OCI-LY7 (cell line): ENCODE measurements at regions not wholly inside any gene's neighbourhood (a gene's known extent, or its start where the extent isn't known, plus 50 kb on each side); places are given as distances from the start of the nearest gene placed in this dataset.

ENCODE experiments used
- BruUV-seq: library from RNA; stranded (reverse); fragments of 400-500 nt; replicated peaks from 2 replicates; lab custom pipeline; 2021; lab: Mats Ljungman, UMichigan
- CTCF ChIA-PET: fragments of 300-600 bp; sonication (Branson Sonifier 250); formaldehyde crosslinking; loops from one replicate; lab custom pipeline; 2022; ENCODE audit warnings: antibody characterized with exemption; ENCODE audit not compliant: unreplicated experiment; lab: Charles Lee
- POLR2A ChIA-PET: fragments of 300-600 bp; sonication (Branson Sonifier 250); formaldehyde crosslinking; loops from one replicate; lab custom pipeline; 2022; ENCODE audit warnings: antibody characterized with exemption; lab: Charles Lee
- DNase-seq: peaks from one replicate; pipeline ENCODE4 v3.0.0-alpha.2; 2015; ENCODE audit warnings: low spot score
- H2AFZ ChIP-seq: fragments of 200-600 bp; sonication (generic), shearing (Covaris generic); 2 replicates; pipeline ENCODE4 v1.6.1; 2014; ENCODE audit warnings: mild to moderate bottlenecking, antibody characterized with exemption, low read length, moderate library complexity
- H3K27ac ChIP-seq: fragments of 200-600 bp; sonication (generic); 2 replicates; pipeline ENCODE4 v1.5.1; 2014; ENCODE audit warnings: mixed run types, low read depth, mild to moderate bottlenecking, moderate library complexity, low read length, inconsistent platforms; ENCODE audit not compliant: poor library complexity, severe bottlenecking
- H3K36me3 ChIP-seq: fragments of 200-600 bp; sonication (generic); 2 replicates; pipeline ENCODE4 v1.6.1; 2014; ENCODE audit warnings: mild to moderate bottlenecking, antibody characterized with exemption, low read length, moderate library complexity, mixed read lengths; ENCODE audit not compliant: insufficient read depth
- H3K4me1 ChIP-seq: fragments of 200-600 bp; sonication (generic); 2 replicates; pipeline ENCODE4 v1.5.1; 2014; ENCODE audit warnings: mild to moderate bottlenecking, low read length; ENCODE audit not compliant: insufficient read depth, poor library complexity, severe bottlenecking
- H3K4me2 ChIP-seq: fragments of 200-600 bp; sonication (generic); 2 replicates; pipeline ENCODE4 v1.6.1; 2014; ENCODE audit warnings: mild to moderate bottlenecking, low read length
- H3K4me3 ChIP-seq: fragments of 200-600 bp; sonication (generic); 2 replicates; pipeline ENCODE4 v1.5.1; 2014; ENCODE audit warnings: mild to moderate bottlenecking, low read depth, low read length; ENCODE audit not compliant: poor library complexity, severe bottlenecking
- H3K79me2 ChIP-seq: fragments of 200-600 bp; sonication (generic); 2 replicates; pipeline ENCODE4 v1.6.1; 2016; ENCODE audit warnings: low read depth, mild to moderate bottlenecking, low read length, moderate library complexity, mixed read lengths; ENCODE audit not compliant: insufficient read depth
- H3K9me2 ChIP-seq: fragments of 200-600 bp; sonication (generic); 2 replicates; pipeline ENCODE4 v1.6.1; 2016; ENCODE audit warnings: mild to moderate bottlenecking, low read length, mixed read lengths; ENCODE audit not compliant: insufficient read depth
- H3K9me3 ChIP-seq: fragments of 200-600 bp; sonication (generic); 2 replicates; pipeline ENCODE4 v1.6.1; 2014; ENCODE audit warnings: mild to moderate bottlenecking, mixed run types, low read length, mixed read lengths
- H4K20me1 ChIP-seq: fragments of 200-600 bp; sonication (generic); 2 replicates; pipeline ENCODE4 v1.6.1; 2014; ENCODE audit warnings: mild to moderate bottlenecking, antibody characterized with exemption, low read length, moderate library complexity, mixed read lengths; ENCODE audit not compliant: insufficient read depth
- CTCF ChIP-seq: fragments of 200-600 bp; sonication (generic); conservative IDR thresholded peaks from 2 replicates; pipeline ENCODE4 v1.5.1; 2014; ENCODE audit warnings: mild to moderate bottlenecking, antibody characterized with exemption, low read length, moderate library complexity, mixed read lengths
- EZH2phosphoT487 ChIP-seq: fragments of 200-600 bp; sonication (generic); IDR thresholded peaks from 2 replicates; pipeline ENCODE4 v1.6.1; 2018; ENCODE audit warnings: low read depth, borderline replicate concordance, mild to moderate bottlenecking, mixed run types, antibody characterized with exemption, low read length, moderate library complexity, mixed read lengths
- intact Hi-C: fragments of 100-400 bp; cut with micrococcal nuclease; formaldehyde crosslinking; loops from one replicate; pipeline ENCODE4 v1.10.0; 2022; ENCODE audit not compliant: unreplicated experiment

GRCh38 chr1:36638268-36638667 lies 155.6 kb upstream of the CSF3R start:
- ChIA-PET CTCF (interaction anchor here (0.7 kb wide), 1 partner anchor 17 kb away, joined by 3 read pairs; no protein-coding TSS in a partner anchor), POLR2A (no interaction called here)
- no peaks in the 10 kb centered on the region for H3K79me2 ChIP-seq

DNA sequence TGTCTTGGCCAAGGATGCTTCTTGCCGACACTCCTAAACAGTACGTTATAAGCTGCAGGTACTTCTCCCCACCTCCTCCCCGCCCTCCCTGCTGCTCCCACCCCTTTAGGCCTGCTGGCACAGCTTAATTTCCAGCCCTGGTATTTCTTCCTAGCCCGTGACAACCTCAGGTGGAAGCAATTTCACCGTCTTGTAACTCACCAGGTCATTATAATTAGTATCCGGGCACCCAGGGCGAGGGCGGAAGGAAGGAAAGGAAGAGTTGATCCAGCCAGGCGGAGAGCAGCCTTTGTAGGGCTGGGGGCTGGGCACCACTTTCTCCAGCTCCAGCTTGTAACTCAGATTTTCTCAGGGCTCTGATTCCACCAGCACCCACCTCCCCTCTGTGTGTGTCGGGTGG lies 153.5 kb upstream of the CSF3R start:
- Histone ChIP-seq H3K4me3 (no peak overlapping the region), H3K9me2 (no peaks in the 10 kb centered on the region), H3K9me3 (no peaks in the 10 kb centered on the region), H2AFZ (no peak overlapping the region), H4K20me1 (no peaks in the 10 kb centered on the region), H3K4me1 (peaks cover under 1% of the 10 kb centered on the region), H3K4me2 (no peak overlapping the region), H3K36me3 (no peaks in the 10 kb centered on the region), H3K27ac (no peak overlapping the region), H3K79me2 (no peaks in the 10 kb centered on the region)
- no peak for DNase-seq
- intact Hi-C loops = no loop called here
- CTCF ChIA-PET = no interaction called here
- no peak for TF ChIP-seq EZH2phosphoT487
- no peak for TF ChIP-seq CTCF
- POLR2A ChIA-PET = no interaction called here
- BruUV-seq = no TSS peak

More at GRCh38 chr1:36638268-36638667, 155.6 kb upstream of the CSF3R start:
- TF ChIP-seq EZH2phosphoT487 = no peak
- Histone ChIP-seq H3K4me3 (no peak overlapping the region), H3K4me1 (peaks cover 16% of the 10 kb centered on the region), H3K36me3 (no peaks in the 10 kb centered on the region), H3K27ac (no peak overlapping the region), H3K9me3 (no peaks in the 10 kb centered on the region), H4K20me1 (no peaks in the 10 kb centered on the region), H3K9me2 (no peaks in the 10 kb centered on the region), H2AFZ (no peak overlapping the region), H3K4me2 (no peak overlapping the region)
- no TSS peak for BruUV-seq
- no peak for DNase-seq
- intact Hi-C loops = no loop called here

GRCh38 chr1:36635284-36635683 lies 152.6 kb upstream of the CSF3R start:
- H3K9me2 ChIP-seq = no peaks in the 10 kb centered on the region
- no peak for DNase-seq
- no peaks in the 10 kb centered on the region for H3K4me1 ChIP-seq
- ChIA-PET POLR2A (interaction anchor here (0.6 kb wide), 2 partner anchors 180 to 423 kb away, joined by 3 read pairs; no protein-coding TSS in a partner anchor), CTCF (no interaction called here)
- intact Hi-C loops = no loop called here
- no peak overlapping the region for H3K27ac ChIP-seq
- no peak overlapping the region for H3K4me2 ChIP-seq
- no peaks in the 10 kb centered on the region for H3K36me3 ChIP-seq
- no peaks in the 10 kb centered on the region for H3K79me2 ChIP-seq
- H4K20me1 ChIP-seq = no peaks in the 10 kb centered on the region
- no peak overlapping the region for H3K4me3 ChIP-seq
- TF ChIP-seq EZH2phosphoT487 (no peak), CTCF (no peak)
- BruUV-seq = no TSS peak
- H3K9me3 ChIP-seq = no peaks in the 10 kb centered on the region
- no peak overlapping the region for H2AFZ ChIP-seq
